WTC11 (cell line): ENCODE measurements at regions not wholly inside any gene's neighbourhood (a gene's known extent, or its start where the extent isn't known, plus 50 kb on each side); places are given as distances from the start of the nearest gene placed in this dataset.

Experiments used
- CBFB ChIP-seq: sonication (generic); formaldehyde crosslinking; IDR thresholded peaks from 2 replicates; pipeline ENCODE4 v1.8.1; 2022; ENCODE audit warnings: mild to moderate bottlenecking, low read depth, missing genetic modification reagents
- ETV6 ChIP-seq: sonication (generic); formaldehyde crosslinking; IDR thresholded peaks from 2 replicates; pipeline ENCODE4 v1.8.1; 2022; ENCODE audit warnings: mild to moderate bottlenecking, missing genetic modification reagents
- KAT7 ChIP-seq: sonication (generic); formaldehyde crosslinking; IDR thresholded peaks from 2 replicates; pipeline ENCODE4 v1.8.1; 2023; ENCODE audit warnings: missing genetic modification reagents, mild to moderate bottlenecking, borderline replicate concordance
- MAX ChIP-seq: sonication (generic); formaldehyde crosslinking; IDR thresholded peaks from 2 replicates; pipeline ENCODE4 v1.8.0; 2022; ENCODE audit warnings: mild to moderate bottlenecking, missing genetic modification reagents
- NFYB ChIP-seq: sonication (generic); formaldehyde crosslinking; conservative IDR thresholded peaks from 2 replicates; pipeline ENCODE4 v1.8.0; 2022; ENCODE audit warnings: low read depth, missing genetic modification reagents
- NR3C1 ChIP-seq: sonication (generic); formaldehyde crosslinking; conservative IDR thresholded peaks from 2 replicates; pipeline ENCODE4 v1.8.1; 2023; ENCODE audit warnings: low read depth, mild to moderate bottlenecking, missing genetic modification reagents
- PRRX2 ChIP-seq: fragments of 250-450 bp; sonication (Bioruptor Pico); IDR thresholded peaks from 2 replicates; pipeline ENCODE4 v1.8.0; 2021; ENCODE audit warnings: mild to moderate bottlenecking
- RELA ChIP-seq: sonication (generic); formaldehyde crosslinking; IDR thresholded peaks from 2 replicates; pipeline ENCODE4 v1.8.1; 2022; ENCODE audit warnings: missing genetic modification reagents, mild to moderate bottlenecking, borderline replicate concordance
- TCF7 ChIP-seq: sonication (generic); formaldehyde crosslinking; IDR thresholded peaks from 2 replicates; pipeline ENCODE4 v1.8.0; 2022; ENCODE audit warnings: mild to moderate bottlenecking, low read depth, missing genetic modification reagents, moderate library complexity
- ZNF121 ChIP-seq: sonication (generic); formaldehyde crosslinking; IDR thresholded peaks from 2 replicates; pipeline ENCODE4 v1.8.0; 2023; ENCODE audit warnings: missing genetic modification reagents
- ZNF232 ChIP-seq: sonication (generic); formaldehyde crosslinking; IDR thresholded peaks from 2 replicates; pipeline ENCODE4 v1.8.0; 2022; ENCODE audit warnings: mild to moderate bottlenecking, missing genetic modification reagents
- TF ChIP-seq, protein P1 (sequence below): sonication (generic); formaldehyde crosslinking; IDR thresholded peaks from 2 replicates; pipeline ENCODE4 v1.8.1; 2022; ENCODE audit warnings: mild to moderate bottlenecking, moderate library complexity, missing genetic modification reagents
- TF ChIP-seq, protein P2 (sequence below): fragments of 200-600 bp; IDR thresholded peaks from 2 replicates; pipeline ENCODE4 v1.8.0; 2022; ENCODE audit warnings: antibody characterized with exemption
- TF ChIP-seq, protein P3 (sequence below): fragments of 250-450 bp; sonication (Bioruptor Pico); IDR thresholded peaks from 2 replicates; pipeline ENCODE4 v1.9.0; 2021; ENCODE audit warnings: mild to moderate bottlenecking

DNA sequence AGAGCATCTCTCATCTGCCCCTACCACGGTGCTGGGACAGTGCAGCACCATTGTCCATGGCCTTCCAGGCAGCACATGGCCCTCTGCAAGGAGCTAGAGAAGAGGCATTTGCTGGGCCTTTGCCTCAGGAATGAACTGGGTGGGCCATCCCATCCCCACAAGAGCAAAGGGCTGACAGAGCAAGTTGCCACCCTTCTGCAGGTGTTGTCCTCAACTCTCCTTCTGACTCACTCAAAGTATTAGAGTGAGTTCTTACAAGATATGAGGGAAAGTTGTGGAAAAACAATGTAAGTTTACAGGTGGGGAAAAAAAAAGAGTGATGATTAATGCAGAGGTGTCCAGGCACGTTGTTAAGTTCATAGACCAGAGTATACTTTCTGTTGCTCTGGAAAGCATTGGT, 261.2 kb downstream of the SKIDA1 start:
- TF ChIP-seq NR3C1 (CRISPR knock-in tag) (no peak), ETV6 (no peak), ZNF232 (no peak), TCF7 (CRISPR knock-in tag) (no peak), KAT7 (CRISPR knock-in tag) (no peak), CBFB (CRISPR knock-in tag) (no peak), NFYB (CRISPR knock-in tag) (no peak), ZNF121 (CRISPR knock-in tag) (no peak), PRRX2 (CRISPR knock-in tag) (no peak), MAX (CRISPR knock-in tag) (no peak), RELA (CRISPR knock-in tag) (no peak)
- TF ChIP-seq, protein P1, sequence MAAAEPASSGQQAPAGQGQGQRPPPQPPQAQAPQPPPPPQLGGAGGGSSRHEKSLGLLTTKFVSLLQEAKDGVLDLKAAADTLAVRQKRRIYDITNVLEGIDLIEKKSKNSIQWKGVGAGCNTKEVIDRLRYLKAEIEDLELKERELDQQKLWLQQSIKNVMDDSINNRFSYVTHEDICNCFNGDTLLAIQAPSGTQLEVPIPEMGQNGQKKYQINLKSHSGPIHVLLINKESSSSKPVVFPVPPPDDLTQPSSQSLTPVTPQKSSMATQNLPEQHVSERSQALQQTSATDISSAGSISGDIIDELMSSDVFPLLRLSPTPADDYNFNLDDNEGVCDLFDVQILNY (CRISPR knock-in tag), result no peak
- TF ChIP-seq, protein P2, sequence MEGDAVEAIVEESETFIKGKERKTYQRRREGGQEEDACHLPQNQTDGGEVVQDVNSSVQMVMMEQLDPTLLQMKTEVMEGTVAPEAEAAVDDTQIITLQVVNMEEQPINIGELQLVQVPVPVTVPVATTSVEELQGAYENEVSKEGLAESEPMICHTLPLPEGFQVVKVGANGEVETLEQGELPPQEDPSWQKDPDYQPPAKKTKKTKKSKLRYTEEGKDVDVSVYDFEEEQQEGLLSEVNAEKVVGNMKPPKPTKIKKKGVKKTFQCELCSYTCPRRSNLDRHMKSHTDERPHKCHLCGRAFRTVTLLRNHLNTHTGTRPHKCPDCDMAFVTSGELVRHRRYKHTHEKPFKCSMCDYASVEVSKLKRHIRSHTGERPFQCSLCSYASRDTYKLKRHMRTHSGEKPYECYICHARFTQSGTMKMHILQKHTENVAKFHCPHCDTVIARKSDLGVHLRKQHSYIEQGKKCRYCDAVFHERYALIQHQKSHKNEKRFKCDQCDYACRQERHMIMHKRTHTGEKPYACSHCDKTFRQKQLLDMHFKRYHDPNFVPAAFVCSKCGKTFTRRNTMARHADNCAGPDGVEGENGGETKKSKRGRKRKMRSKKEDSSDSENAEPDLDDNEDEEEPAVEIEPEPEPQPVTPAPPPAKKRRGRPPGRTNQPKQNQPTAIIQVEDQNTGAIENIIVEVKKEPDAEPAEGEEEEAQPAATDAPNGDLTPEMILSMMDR, result no peak
- TF ChIP-seq, protein P3, sequence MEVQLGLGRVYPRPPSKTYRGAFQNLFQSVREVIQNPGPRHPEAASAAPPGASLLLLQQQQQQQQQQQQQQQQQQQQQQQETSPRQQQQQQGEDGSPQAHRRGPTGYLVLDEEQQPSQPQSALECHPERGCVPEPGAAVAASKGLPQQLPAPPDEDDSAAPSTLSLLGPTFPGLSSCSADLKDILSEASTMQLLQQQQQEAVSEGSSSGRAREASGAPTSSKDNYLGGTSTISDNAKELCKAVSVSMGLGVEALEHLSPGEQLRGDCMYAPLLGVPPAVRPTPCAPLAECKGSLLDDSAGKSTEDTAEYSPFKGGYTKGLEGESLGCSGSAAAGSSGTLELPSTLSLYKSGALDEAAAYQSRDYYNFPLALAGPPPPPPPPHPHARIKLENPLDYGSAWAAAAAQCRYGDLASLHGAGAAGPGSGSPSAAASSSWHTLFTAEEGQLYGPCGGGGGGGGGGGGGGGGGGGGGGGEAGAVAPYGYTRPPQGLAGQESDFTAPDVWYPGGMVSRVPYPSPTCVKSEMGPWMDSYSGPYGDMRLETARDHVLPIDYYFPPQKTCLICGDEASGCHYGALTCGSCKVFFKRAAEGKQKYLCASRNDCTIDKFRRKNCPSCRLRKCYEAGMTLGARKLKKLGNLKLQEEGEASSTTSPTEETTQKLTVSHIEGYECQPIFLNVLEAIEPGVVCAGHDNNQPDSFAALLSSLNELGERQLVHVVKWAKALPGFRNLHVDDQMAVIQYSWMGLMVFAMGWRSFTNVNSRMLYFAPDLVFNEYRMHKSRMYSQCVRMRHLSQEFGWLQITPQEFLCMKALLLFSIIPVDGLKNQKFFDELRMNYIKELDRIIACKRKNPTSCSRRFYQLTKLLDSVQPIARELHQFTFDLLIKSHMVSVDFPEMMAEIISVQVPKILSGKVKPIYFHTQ (CRISPR knock-in tag), result no peak
